PFSK-1 (cell line): ENCODE measurements at regions not wholly inside any gene's neighbourhood (a gene's known extent, or its start where the extent isn't known, plus 50 kb on each side); places are given as distances from the start of the nearest gene placed in this dataset.

ENCODE experiments used
- FOXP2 ChIP-seq: optimal IDR thresholded peaks from 2 replicates; pipeline ENCODE3; 2011; ENCODE audit warnings: borderline replicate concordance, control low read depth, inconsistent platforms; ENCODE audit not compliant: insufficient read depth; ENCODE audit errors: extremely low read length, extremely low read depth
- POLR2AphosphoS5 ChIP-seq: IDR thresholded peaks from 2 replicates; pipeline ENCODE4 v1.6.1; 2012; ENCODE audit warnings: low read depth, mild to moderate bottlenecking, control low read depth, low read length, moderate library complexity
- SIN3A ChIP-seq: IDR thresholded peaks from 2 replicates; pipeline ENCODE4 v1.6.1; 2012; ENCODE audit warnings: mild to moderate bottlenecking, low read length, moderate library complexity, borderline replicate concordance; ENCODE audit not compliant: insufficient read depth
- TAF1 ChIP-seq: IDR thresholded peaks from 2 replicates; pipeline ENCODE4 v1.6.1; 2012; ENCODE audit warnings: low read length, control low read depth, borderline replicate concordance; ENCODE audit not compliant: insufficient read depth
- TF ChIP-seq, protein P1 (sequence below), 2 experiments: IDR thresholded peaks; 2 replicates each; pipeline versions ENCODE4 v1.6.1 to v1.8.0; 2011 to 2012; ENCODE audit warnings: low read depth in 2 of 2, low read length in 2 of 2, control low read depth in 1 of 2, inconsistent platforms in 1 of 2, mild to moderate bottlenecking in 1 of 2, moderate library complexity in 1 of 2; ENCODE audit not compliant: insufficient read depth in 1 of 2

DNA sequence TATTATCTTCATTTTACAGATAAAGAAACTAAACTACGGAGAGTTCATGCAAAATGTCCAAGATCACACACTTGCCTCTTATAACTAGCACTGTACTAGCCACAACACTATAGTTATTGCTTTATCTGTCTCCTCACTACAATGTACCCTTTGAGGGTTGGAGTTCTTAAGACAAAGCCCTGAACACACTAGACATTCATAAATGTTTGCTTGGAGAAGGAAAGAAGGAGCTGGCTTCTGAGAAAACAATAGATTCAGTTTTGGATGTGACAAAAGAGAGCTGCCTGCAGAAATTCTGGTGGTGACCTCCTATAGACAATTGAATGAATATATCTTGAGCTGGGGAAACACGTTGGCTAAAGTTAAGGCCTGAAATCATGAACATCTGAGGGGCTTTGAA lies 169.9 kb upstream of the ARHGEF26 start:
- TF ChIP-seq POLR2AphosphoS5, result no peak
- no peak for TF ChIP-seq TAF1
- no peak for TF ChIP-seq FOXP2
- TF ChIP-seq, protein P1, sequence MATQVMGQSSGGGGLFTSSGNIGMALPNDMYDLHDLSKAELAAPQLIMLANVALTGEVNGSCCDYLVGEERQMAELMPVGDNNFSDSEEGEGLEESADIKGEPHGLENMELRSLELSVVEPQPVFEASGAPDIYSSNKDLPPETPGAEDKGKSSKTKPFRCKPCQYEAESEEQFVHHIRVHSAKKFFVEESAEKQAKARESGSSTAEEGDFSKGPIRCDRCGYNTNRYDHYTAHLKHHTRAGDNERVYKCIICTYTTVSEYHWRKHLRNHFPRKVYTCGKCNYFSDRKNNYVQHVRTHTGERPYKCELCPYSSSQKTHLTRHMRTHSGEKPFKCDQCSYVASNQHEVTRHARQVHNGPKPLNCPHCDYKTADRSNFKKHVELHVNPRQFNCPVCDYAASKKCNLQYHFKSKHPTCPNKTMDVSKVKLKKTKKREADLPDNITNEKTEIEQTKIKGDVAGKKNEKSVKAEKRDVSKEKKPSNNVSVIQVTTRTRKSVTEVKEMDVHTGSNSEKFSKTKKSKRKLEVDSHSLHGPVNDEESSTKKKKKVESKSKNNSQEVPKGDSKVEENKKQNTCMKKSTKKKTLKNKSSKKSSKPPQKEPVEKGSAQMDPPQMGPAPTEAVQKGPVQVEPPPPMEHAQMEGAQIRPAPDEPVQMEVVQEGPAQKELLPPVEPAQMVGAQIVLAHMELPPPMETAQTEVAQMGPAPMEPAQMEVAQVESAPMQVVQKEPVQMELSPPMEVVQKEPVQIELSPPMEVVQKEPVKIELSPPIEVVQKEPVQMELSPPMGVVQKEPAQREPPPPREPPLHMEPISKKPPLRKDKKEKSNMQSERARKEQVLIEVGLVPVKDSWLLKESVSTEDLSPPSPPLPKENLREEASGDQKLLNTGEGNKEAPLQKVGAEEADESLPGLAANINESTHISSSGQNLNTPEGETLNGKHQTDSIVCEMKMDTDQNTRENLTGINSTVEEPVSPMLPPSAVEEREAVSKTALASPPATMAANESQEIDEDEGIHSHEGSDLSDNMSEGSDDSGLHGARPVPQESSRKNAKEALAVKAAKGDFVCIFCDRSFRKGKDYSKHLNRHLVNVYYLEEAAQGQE (IDR thresholded peaks at IDR 0.05; ENCODE audit: insufficient read depth in 1 of 2, low read depth in 2 of 2, low read length in 2 of 2), result no peak

DNA sequence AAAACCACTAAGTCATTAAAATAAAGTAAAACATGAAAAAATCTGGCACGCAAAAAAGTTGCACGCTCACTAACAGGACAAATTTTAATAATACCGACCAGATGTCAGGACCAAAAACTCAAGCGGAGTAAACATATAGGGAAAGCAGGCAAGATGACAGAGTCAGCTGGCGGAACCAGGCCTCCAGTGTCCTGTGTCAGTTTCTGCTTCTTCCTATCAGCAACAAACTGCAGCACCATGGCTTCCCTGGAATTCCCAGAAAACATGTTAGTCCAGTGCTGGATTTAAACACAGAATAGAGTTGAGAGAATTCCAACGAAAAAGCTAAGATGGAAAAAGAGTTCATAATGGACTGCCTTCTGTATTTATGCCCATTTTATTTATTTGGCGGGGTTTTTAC lies 169.1 kb upstream of the ARHGEF26 start:
- TF ChIP-seq FOXP2, result no peak

DNA sequence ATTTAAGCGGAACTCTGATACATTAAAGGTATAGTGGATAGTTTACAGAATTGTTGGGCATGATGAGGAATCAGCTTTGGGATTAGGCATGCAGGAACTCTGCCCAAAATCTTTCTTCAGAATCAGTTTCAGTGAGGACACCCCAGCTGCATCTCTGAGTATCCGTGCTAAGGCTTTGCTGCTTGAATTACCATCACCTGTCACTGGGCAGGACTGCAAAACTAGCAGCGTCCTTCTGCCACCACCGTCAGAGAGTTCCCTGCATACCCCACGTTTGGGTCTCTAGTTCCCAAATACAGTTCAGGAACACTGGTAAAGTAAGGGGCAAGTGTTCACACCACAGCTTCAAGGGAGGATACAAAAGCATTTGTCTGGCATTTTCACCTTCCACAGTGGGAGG lies 164.6 kb upstream of the ARHGEF26 start:
- no peak for TF ChIP-seq POLR2AphosphoS5
- TF ChIP-seq SIN3A, result no peak
- TF ChIP-seq, protein P1 (IDR thresholded peaks at IDR 0.05; ENCODE audit: insufficient read depth in 1 of 2, low read depth in 2 of 2, low read length in 2 of 2), result no peak
- no peak for TF ChIP-seq FOXP2
- no peak for TF ChIP-seq TAF1

DNA sequence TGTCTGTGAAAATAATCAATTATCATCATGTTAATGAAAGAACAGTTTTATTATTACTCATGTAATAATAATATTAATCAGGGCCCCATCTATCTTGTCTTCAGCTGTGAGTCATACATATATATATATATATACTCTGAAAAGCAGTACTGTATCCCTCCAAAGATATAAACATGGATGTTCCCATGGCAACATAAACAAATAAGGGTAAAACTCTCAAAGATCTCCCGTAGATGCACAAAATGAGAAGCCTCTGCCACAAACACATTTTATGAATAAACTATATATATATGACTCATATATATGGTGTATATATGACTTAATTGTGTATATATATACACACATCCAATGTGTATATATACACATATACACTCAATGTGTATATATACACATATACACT lies 163.8 kb upstream of the ARHGEF26 start:
- no peak for TF ChIP-seq FOXP2
- TF ChIP-seq, protein P1 (IDR thresholded peaks at IDR 0.05; ENCODE audit: insufficient read depth in 1 of 2, low read depth in 2 of 2, low read length in 2 of 2), result no peak
- TF ChIP-seq POLR2AphosphoS5, result no peak
- TF ChIP-seq TAF1, result no peak
- TF ChIP-seq SIN3A, result no peak

DNA sequence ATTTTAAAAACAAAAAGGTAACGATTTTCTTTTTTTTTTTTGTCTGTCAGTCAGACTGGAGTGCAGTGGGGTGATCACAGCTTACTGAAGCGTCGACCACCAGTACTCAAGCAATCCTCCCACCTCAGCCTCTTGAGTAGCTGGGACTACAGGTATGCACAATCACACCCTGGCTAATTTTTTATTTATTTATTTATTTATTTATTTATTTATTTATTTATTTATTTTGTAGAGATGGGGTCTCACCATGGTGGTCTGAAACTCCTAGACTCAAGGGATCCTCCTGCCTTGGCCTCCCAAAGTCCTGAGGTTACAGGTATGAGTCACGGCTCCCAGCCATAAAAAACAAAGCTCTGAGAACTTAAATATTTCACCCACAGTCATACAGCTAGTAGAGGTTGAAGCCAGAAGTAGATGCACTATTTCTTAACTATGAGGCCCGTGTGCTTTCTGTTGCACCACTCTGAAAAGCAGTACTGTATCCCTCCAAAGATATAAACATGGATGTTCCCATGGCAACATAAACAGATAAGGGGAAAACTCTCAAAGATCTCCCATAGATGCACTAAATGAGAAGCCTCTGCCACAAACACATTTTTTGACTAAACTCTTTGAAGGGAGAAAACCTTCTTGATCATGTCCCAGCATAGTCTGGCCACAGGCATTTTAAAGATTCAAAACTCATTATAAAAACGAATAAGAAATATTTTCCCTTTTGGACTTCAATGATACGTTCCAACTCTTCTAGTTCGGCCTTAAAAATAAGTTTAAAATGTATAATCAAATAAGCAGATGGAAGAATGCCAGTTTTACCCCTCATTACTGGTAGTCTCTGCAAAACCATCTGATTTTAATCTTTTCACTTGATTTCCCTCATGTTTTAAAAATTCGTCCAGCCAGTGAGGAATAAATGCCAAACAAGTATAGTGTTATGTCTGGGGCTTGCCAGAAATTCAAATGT lies 162.3 kb upstream of the ARHGEF26 start:
- TF ChIP-seq POLR2AphosphoS5 (no peak), TAF1 (no peak), SIN3A (no peak), FOXP2 (no peak)
- TF ChIP-seq, protein P1 (IDR thresholded peaks at IDR 0.05; ENCODE audit: insufficient read depth in 1 of 2, low read depth in 2 of 2, low read length in 2 of 2), result no peak
